Hypothalamus (tissue), 51 donors: ENCODE measurements at regions not wholly inside any gene's neighbourhood (a gene's known extent, or its start where the extent isn't known, plus 50 kb on each side); places are given as distances from the start of the nearest gene placed in this dataset.

ENCODE experiments used
- DNase-seq, 51 donors: peaks; one replicate each; lab custom pipeline; 2025; lab: John Stamatoyannopoulos, UW

- peak in 46 of 51 donors; percentile 3 to 84 (median 36) for DNase-seq
Observed at GRCh38 chr18:24726727-24727492, 266.5 kb downstream of the HRH4 start.

DNA sequence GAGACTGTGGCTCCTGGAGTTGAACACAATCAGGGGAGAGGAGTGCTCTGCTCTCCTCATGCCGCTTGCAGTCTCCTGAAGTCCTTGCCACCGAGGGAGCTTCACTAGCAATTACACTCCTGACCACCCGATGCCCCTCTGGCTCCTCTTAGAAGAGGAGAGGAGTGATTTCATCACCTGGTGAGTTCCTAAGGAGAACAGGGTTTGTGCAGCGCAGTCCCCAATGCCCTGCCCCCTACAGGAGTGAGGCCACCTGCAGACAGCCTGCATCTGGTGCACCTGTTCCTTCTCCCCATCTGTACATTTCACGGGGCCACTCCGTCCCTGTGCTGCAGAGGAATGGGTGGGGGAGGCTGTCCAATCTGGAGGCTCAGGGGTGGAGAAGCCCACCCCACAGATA is 267.2 kb downstream of the HRH4 start:
- DNase-seq = no peak

GRCh38 chr18:24731158-24731557 is 270.7 kb downstream of the HRH4 start:
- DNase-seq = no peak

DNA sequence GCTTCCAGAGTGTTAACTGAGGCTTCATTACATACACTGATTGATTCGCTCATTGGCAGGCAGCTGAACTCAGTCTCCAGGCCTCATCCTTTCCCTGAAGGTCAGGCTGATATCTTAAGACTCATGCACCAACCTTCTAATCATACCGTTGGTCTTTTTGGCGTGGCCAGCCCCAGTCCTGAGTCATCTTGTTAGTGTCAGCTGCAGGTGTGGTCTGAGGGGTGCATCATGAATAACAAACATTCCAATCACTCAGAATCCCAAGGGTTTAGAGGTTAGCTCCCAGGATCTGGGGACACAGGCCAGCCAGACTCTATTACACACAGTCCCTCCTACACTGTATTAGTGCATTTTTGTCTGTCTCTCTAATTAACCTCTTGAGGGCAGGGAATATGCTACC is 271.5 kb downstream of the HRH4 start:
- no peak for DNase-seq

GRCh38 chr18:24734058-24734457 is 273.6 kb downstream of the HRH4 start:
- DNase-seq = peak in 17 of 51 donors; percentile 2 to 32 (median 9)

DNA sequence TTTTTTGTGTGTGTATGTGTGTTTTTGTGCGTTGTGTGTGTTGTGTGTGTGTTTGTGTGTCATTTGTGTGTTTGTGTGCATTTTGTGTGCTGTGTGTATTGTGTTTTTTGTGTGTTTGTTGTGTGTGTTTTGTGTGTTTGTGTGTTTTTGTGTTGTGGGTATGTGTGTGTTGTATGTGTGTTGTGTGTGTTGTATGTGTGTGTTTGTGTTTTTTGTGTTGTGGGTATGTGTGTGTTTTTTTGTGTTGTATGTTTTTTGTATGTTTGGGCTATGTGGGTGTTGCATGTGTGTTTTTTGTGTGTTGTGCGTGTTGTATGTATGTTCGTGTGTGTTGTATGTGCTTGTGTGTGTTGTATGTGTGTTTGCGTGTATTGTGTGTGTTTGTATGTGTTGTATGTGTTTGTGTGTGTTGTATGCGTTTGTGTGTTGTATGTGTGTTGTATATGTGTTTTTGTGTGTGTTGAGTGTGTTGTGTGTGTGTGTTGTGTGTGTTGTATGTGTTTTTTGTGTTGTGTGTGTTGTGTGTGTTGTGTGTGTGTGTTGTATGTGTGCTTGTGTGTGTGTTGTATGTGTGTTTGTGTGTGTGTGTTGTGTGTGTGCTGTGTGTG is 275.3 kb downstream of the HRH4 start:
- DNase-seq = no peak

DNA sequence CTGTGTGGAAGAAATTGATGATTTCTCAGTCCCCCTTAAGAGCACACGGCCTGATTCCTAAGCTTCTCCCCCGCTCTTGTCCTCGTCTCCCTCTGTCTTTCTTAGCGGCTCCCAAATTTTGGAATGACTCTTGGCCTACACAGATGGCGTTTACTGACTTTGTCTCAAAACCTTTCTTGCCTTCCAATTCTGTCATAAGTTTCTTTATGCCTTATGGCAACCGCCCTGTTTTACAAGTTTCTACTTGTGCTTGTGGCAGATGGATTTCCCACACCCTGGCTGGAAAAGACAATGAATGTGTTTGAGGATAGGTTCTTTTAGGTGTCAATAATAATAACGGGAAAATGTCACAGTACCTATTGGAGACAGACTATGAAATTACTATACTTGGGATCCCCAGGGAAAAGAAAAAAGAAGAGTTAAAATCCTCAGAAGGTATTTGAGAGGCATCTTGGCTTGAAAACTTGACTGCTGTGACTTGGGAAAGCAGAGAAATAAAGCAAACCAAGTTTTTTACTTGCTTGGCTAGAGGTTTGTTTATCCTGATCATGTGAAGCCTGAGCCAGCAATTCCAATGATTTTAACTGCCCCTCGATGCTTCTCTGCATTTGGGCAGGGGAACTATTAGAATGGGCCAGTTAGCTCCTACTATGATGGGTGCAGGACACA is 276.4 kb downstream of the HRH4 start:
- DNase-seq = no peak

- no peak for DNase-seq
Observed at GRCh38 chr18:24740829-24741228, 280.4 kb downstream of the HRH4 start.

- no peak for DNase-seq
Observed at GRCh38 chr18:24741321-24741720, 280.9 kb downstream of the HRH4 start.

DNA sequence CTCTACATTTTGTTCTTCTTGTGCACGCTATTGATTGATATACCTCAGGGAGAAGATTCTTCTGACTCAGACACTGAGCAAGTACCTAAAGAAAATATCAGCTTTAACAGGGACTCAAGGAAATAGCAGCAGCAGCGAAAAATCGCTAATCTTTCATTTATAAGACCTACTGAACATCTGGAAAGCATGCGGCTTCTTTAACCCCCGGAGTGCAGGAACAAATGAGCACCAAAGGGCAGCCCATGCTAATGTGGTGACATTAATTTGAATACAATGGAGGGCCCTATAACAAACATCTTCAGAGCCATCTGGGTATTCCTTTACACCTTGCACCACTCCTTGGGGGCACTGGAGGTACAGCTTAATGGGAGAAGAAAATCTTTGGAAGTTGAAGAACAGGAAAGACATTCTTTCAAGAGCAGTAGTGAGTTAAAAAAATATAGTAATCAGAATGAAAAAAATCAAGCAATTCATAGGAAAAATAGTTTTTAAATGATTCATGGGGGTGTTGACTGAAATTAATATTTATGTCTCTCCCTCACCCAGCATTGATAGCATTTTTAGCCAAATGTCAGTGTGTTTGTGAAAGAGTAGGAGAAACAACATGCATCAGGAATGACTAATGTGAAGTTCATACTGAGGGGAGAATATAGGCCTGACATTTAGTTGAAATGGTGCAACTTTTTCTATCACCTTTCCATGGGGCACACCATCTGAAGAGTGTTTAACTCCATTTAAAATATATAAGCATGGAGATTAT is 281.7 kb downstream of the HRH4 start:
- no peak for DNase-seq

GRCh38 chr18:24754583-24755253 is 294.3 kb downstream of the HRH4 start:
- DNase-seq = no peak

DNA sequence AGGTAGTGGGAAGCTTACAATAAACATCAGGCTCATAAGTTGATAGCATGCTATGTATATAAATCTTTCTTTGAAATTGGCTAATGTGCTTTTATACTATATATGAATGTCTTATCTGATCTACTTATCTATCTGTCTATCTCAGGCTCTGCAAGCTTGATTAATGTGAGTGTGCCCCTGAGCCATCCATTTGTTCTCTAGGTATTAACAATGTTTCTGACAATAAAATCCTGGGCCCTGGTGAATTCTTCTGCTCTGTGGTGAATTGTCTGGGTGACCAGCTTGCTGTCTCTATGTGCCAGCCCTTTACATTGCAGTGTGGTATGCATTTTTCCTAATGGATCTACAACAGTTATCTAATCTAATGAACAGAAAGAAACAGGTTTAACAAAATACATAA is 295.9 kb downstream of the HRH4 start:
- DNase-seq = no peak

- no peak for DNase-seq
Observed at GRCh38 chr18:24757134-24757533, 296.7 kb downstream of the HRH4 start.

DNA sequence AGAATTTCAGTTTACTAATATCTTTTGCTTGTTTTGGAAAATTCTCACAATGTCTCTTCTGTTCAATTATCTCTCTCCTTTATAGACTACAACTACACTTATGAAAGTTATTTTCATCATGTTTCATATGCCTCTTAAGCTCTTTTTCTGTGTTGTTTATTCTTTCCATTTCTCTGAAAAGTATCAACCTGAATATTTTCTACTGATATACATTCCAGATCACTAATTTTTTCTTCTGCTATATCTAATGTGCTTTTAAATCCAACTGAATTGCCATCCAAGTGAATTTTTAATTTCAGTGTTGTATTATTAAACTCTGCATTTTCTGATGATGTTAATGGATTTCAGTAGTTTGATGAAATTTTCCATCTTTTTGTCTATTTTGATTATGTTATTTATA is 301.3 kb downstream of the HRH4 start:
- no peak for DNase-seq

- DNase-seq = no peak
Observed at GRCh38 chr18:24762511-24762910, 302.1 kb downstream of the HRH4 start.

GRCh38 chr18:24763765-24764513 is 303.5 kb downstream of the HRH4 start:
- peak in 1 of 51 donors; percentile 5 for DNase-seq

DNA sequence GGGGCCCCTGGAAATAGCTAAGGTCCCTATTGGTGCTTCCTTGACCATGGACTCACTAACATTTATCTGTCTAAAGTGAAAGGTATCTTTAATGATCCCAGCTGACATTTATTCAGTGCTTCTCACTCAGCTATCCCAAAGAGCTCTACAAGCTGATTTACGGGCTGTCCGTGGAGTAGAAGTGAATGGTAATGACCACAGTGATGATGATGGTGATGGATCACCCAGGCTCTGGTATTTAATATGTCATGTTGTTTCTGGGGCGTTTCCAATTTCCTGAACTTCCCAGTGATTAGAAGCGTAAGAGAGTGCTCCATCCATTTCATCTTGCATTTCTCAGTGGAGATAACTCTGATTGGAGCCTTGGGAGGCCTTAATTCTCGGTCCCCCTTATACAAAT is 304.3 kb downstream of the HRH4 start:
- DNase-seq = no peak

DNA sequence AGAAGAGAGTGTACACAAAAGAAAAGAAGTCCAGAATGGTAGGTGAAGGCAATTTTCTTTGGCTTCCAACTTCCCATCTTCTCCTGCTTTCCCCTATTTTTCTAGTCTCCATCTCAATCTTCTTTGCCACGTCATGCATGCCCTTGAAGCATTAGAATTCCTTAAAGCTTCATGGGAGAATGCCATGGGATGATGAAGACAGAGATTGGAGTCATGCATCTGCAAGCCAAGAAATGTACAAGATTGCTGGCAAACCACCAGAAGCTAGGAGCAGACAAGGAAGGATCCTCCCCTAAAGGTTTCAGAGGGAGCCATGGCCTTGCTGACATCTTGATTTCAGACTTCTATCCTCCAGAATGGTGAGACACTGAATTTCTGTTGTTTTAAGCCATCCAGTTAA is 305.9 kb downstream of the HRH4 start:
- DNase-seq = no peak

GRCh38 chr18:24770311-24771024 is 310.0 kb downstream of the HRH4 start:
- DNase-seq = no peak
